HCT116 (cell line): ENCODE measurements at regions not wholly inside any gene's neighbourhood (a gene's known extent, or its start where the extent isn't known, plus 50 kb on each side); places are given as distances from the start of the nearest gene placed in this dataset.
A peak's percentile ranks its signal among the peaks of the same experiment; 100 is the strongest.

Experiments used
- ATAC-seq: fragments of 200-7000 bp; cut with Tn5 transposase; 2 replicates; pipeline ENCODE4 v1.9.1; 2020; ENCODE audit warnings: mild to moderate bottlenecking, moderate library complexity
- BruUV-seq: library from RNA; stranded (reverse); fragments of 400-500 nt; replicated peaks from 2 replicates; lab custom pipeline; 2021; lab: Mats Ljungman, UMichigan
- CTCF ChIA-PET: fragments of 300-600 bp; sonication (Branson Sonifier 250); formaldehyde crosslinking; loops from one replicate; lab custom pipeline; 2021; ENCODE audit warnings: antibody characterized with exemption; lab: Charles Lee
- POLR2A ChIA-PET: fragments of 300-600, 350-600 bp; sonication (Branson Sonifier 250); formaldehyde crosslinking; loops from one replicate; lab custom pipeline; 2021; ENCODE audit warnings: antibody characterized with exemption; lab: Charles Lee
- RAD21 ChIA-PET, 2 experiments: fragments of 300-600 bp; sonication (Branson Sonifier 250); formaldehyde crosslinking; loops; one replicate each; lab custom pipeline; 2023; ENCODE audit warnings: low total read pairs in 2 of 2; ENCODE audit not compliant: uncharacterized antibody in 2 of 2, unreplicated experiment in 2 of 2, low non-redundant PET in 1 of 2; lab: Charles Lee
- DNase-seq: peaks from one replicate; pipeline ENCODE4 v3.0.0-alpha.2; 2010; ENCODE audit warnings: low read depth, low spot score
- H2AFZ ChIP-seq: fragments of 200-600 bp; shearing (Covaris generic), sonication (generic); 2 replicates; pipeline ENCODE4 v1.6.1; 2017; ENCODE audit warnings: low read depth, mixed run types, mixed read lengths, antibody characterized with exemption, low read length; ENCODE audit not compliant: poor library complexity, severe bottlenecking
- H3K27ac ChIP-seq: 2 replicates; pipeline ENCODE4 v1.5.1; 2012; ENCODE audit warnings: low read depth, low read length
- H3K27me3 ChIP-seq: fragments of 200-600 bp; sonication (generic); 2 replicates; pipeline ENCODE4 v1.6.1; 2016; ENCODE audit warnings: mixed run types, low read length, mixed read lengths; ENCODE audit not compliant: insufficient read depth
- H3K36me3 ChIP-seq, 2 experiments: fragments of 200-500 bp in 1 of 2; fragments of 200-600 bp in 1 of 2; sonication (Bioruptor generic) in 1 of 2; sonication (generic) in 1 of 2; 2 replicates each; pipeline versions ENCODE4 v1.5.1 to v1.6.1; 2014 to 2016; ENCODE audit warnings: low read length in 2 of 2, inconsistent platforms in 1 of 2, mixed read lengths in 1 of 2, mixed run types in 1 of 2; ENCODE audit not compliant: insufficient read depth in 2 of 2, control insufficient read depth in 1 of 2
- H3K4me1 ChIP-seq, 2 experiments: fragments of 200-600 bp in 1 of 2; sonication (generic) in 1 of 2; 2 replicates each; pipeline versions ENCODE4 v1.5.1 to v1.6.1; 2012 to 2017; ENCODE audit warnings: low read length in 2 of 2, inconsistent platforms in 1 of 2, mild to moderate bottlenecking in 1 of 2, mixed read lengths in 1 of 2, mixed run types in 1 of 2, moderate library complexity in 1 of 2; ENCODE audit not compliant: insufficient read depth in 2 of 2, control insufficient read depth in 1 of 2
- H3K4me2 ChIP-seq: fragments of 200-600 bp; sonication (generic); 2 replicates; pipeline ENCODE4 v1.6.1; 2017; ENCODE audit warnings: mixed run types, low read length, mixed read lengths
- H3K4me3 ChIP-seq, 2 experiments: fragments of 200-600 bp in 1 of 2; sonication (generic) in 1 of 2; replicated peaks in 1 of 2; 2 replicates each; pipeline ENCODE4 v1.5.1; 2011 to 2016; ENCODE audit warnings: low read length in 2 of 2, control low read depth in 1 of 2, low read depth in 1 of 2, mild to moderate bottlenecking in 1 of 2, mixed read lengths in 1 of 2, mixed run types in 1 of 2
- H3K79me2 ChIP-seq: fragments of 200-600 bp; sonication (generic); 2 replicates; pipeline ENCODE4 v1.6.1; 2017; ENCODE audit warnings: mild to moderate bottlenecking, mixed run types, low read length, moderate library complexity, mixed read lengths; ENCODE audit not compliant: insufficient read depth
- H3K9ac ChIP-seq: fragments of 200-600 bp; sonication (generic); 2 replicates; pipeline ENCODE4 v1.6.1; 2016; ENCODE audit warnings: low read length, mixed read lengths
- H3K9me2 ChIP-seq: fragments of 200-600 bp; sonication (generic), shearing (Covaris generic); 2 replicates; pipeline ENCODE4 v1.6.1; 2017; ENCODE audit warnings: mixed run types, mild to moderate bottlenecking, moderate library complexity; ENCODE audit not compliant: insufficient read depth
- H3K9me3 ChIP-seq, 2 experiments: fragments of 200-500 bp in 1 of 2; fragments of 200-600 bp in 1 of 2; sonication (Bioruptor generic) in 1 of 2; sonication (generic) in 1 of 2; 2 replicates each; pipeline ENCODE4 v1.6.1; 2014 to 2017; ENCODE audit warnings: low read length in 2 of 2, mixed read lengths in 2 of 2, inconsistent platforms in 1 of 2, low read depth in 1 of 2, mild to moderate bottlenecking in 1 of 2, mixed run types in 1 of 2, moderate library complexity in 1 of 2; ENCODE audit not compliant: control insufficient read depth in 1 of 2, insufficient read depth in 1 of 2
- H4K20me1 ChIP-seq: fragments of 200-600 bp; sonication (generic), shearing (Covaris generic); 2 replicates; pipeline ENCODE4 v1.6.1; 2017; ENCODE audit warnings: mixed run types, mild to moderate bottlenecking, moderate library complexity; ENCODE audit not compliant: insufficient read depth
- CEBPB ChIP-seq: IDR thresholded peaks from 2 replicates; pipeline ENCODE4 v1.6.1; 2012; ENCODE audit warnings: low read depth
- CTCF ChIP-seq, 3 experiments: fragments of 200-600 bp in 1 of 3; sonication (generic) in 1 of 3; IDR thresholded peaks in 2 of 3; conservative IDR thresholded peaks in 1 of 3; 2 replicates each; pipeline ENCODE4 v1.5.1; 2012 to 2017; ENCODE audit warnings: low read depth in 2 of 3, low read length in 2 of 3, antibody characterized with exemption in 1 of 3, borderline replicate concordance in 1 of 3, control low read depth in 1 of 3, mild to moderate bottlenecking in 1 of 3, mixed read lengths in 1 of 3, mixed run types in 1 of 3, moderate library complexity in 1 of 3; ENCODE audit not compliant: insufficient read depth in 1 of 3
- EGR1 ChIP-seq: IDR thresholded peaks from 2 replicates; pipeline ENCODE4 v1.6.1; 2012; ENCODE audit warnings: low read depth
- EZH2phosphoT487 ChIP-seq: fragments of 200-600 bp; IDR thresholded peaks from 2 replicates; pipeline ENCODE4 v1.6.1; 2018; ENCODE audit warnings: antibody characterized with exemption, borderline replicate concordance
- FOSL1 ChIP-seq: IDR thresholded peaks from 2 replicates; pipeline ENCODE4 v1.6.1; 2012; ENCODE audit warnings: low read depth
- JUND ChIP-seq: IDR thresholded peaks from 2 replicates; pipeline ENCODE4 v1.6.1; 2012
- MAX ChIP-seq: IDR thresholded peaks from 2 replicates; pipeline ENCODE4 v1.6.1; 2012
- POLR2AphosphoS5 ChIP-seq: IDR thresholded peaks from 2 replicates; pipeline ENCODE4 v1.6.1; 2011; ENCODE audit warnings: mild to moderate bottlenecking, low read depth, low read length, moderate library complexity
- REST ChIP-seq: IDR thresholded peaks from 2 replicates; pipeline ENCODE4 v1.6.1; 2012; ENCODE audit warnings: low read depth
- SIN3A ChIP-seq: IDR thresholded peaks from 2 replicates; pipeline ENCODE4 v1.6.1; 2012; ENCODE audit warnings: low read depth
- SP1 ChIP-seq: IDR thresholded peaks from 2 replicates; pipeline ENCODE4 v1.6.1; 2012; ENCODE audit warnings: low read depth
- SRF ChIP-seq: IDR thresholded peaks from 2 replicates; pipeline ENCODE4 v1.6.1; 2012; ENCODE audit warnings: low read depth
- ZNF274 ChIP-seq: fragments of 200-500 bp; sonication (Bioruptor generic); IDR thresholded peaks from 2 replicates; pipeline ENCODE4 v1.6.1; 2014; ENCODE audit warnings: mild to moderate bottlenecking, low read depth, low read length, inconsistent platforms
- intact Hi-C: fragments of 100-400 bp; cut with micrococcal nuclease; formaldehyde crosslinking; loops from 2 replicates; pipeline ENCODE4 v1.10.0; 2022
- TF ChIP-seq, protein P1 (sequence below): IDR thresholded peaks from 2 replicates; pipeline ENCODE4 v1.6.1; 2012

DNA sequence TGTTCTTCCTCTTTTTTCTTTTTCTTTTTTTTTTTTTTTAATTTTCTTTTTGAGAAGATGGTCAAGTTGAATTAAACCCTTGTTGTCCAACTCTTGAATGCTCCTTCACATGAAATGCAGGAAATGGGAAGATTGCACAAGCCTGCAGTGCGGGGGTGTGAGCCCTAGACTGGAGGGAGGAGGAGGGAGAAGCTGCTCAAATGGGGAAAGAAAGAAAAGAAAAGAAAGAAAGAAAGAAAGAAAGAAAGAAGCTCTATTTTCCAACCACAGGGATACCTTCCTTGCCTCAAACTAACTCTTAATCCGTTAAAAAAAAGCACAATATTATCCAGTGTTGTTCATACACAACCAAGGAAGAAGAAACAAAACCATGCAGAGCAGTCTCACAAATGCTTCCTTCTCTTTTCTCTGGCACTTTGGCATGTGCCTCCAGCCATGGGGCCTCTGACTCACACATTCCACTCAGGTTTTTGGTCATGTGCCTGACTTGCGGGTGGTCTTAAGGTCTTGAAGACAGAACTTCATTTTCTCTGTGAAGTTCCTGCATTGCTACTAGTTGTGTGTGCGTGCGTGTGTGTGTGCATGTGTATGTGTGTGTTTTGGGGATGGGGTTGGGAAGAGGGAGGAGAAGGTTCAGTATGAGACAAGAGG is 276.1 kb downstream of the RPS6KC1 start:
- ChIA-PET RAD21 (no interaction called here), CTCF (no interaction called here), POLR2A (no interaction called here)
- ATAC-seq = peak; percentile 49; the same call in 1 of the 2 replicates
- no peak for DNase-seq
- Histone ChIP-seq H3K9me2 (no peaks in the 10 kb centered on the region), H3K4me3 (no peak overlapping the region), H3K79me2 (no peaks in the 10 kb centered on the region), H3K9ac (no peak overlapping the region), H3K27ac (no peak overlapping the region), H4K20me1 (no peaks in the 10 kb centered on the region), H2AFZ (no peak overlapping the region), H3K36me3 (no peaks in the 10 kb centered on the region), H3K27me3 (no peaks in the 10 kb centered on the region), H3K9me3 (no peaks in the 10 kb centered on the region), H3K4me1 (peaks cover 3 to 14% of the 10 kb centered on the region in 2 experiments; a peak in 3 of 4 replicates), H3K4me2 (peak overlapping the region; percentile 51)
- BruUV-seq = no TSS peak
- intact Hi-C loops = no loop called here
- TF ChIP-seq MAX (peak; percentile 48; the same call in 1 of the 2 replicates), EGR1 (peak; percentile 55), FOSL1 (peak; percentile 29; the same call in 1 of the 2 replicates), CEBPB (peak; percentile 50; the same call in 1 of the 2 replicates), JUND (no peak)

GRCh38 chr1:213329406-213330008 is 278.5 kb downstream of the RPS6KC1 start:
- POLR2A ChIA-PET = no interaction called here
- Histone ChIP-seq H3K9me3 (no peaks in the 10 kb centered on the region), H3K9ac (no peak overlapping the region), H3K4me3 (no peak overlapping the region), H3K79me2 (no peaks in the 10 kb centered on the region), H4K20me1 (no peaks in the 10 kb centered on the region), H3K4me1 (peaks cover 3 to 14% of the 10 kb centered on the region in 2 experiments; a peak in 3 of 4 replicates), H3K4me2 (no peak overlapping the region), H3K27ac (no peak overlapping the region), H3K27me3 (no peaks in the 10 kb centered on the region), H3K9me2 (no peaks in the 10 kb centered on the region), H2AFZ (no peak overlapping the region), H3K36me3 (no peaks in the 10 kb centered on the region)
- BruUV-seq = no TSS peak
- TF ChIP-seq, protein P1, sequence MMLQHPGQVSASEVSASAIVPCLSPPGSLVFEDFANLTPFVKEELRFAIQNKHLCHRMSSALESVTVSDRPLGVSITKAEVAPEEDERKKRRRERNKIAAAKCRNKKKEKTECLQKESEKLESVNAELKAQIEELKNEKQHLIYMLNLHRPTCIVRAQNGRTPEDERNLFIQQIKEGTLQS = no peak
- no peak for TF ChIP-seq MAX
- TF ChIP-seq SIN3A = no peak
- no peak for TF ChIP-seq POLR2AphosphoS5
- TF ChIP-seq SRF = no peak
- no peak for TF ChIP-seq EZH2phosphoT487
- no peak for TF ChIP-seq CTCF (IDR thresholded peaks at IDR 0.05 in 2 of 3, conservative IDR thresholded peaks at IDR 0.05 in 1 of 3; ENCODE audit: borderline replicate concordance in 1 of 3, insufficient read depth in 1 of 3, low read depth in 2 of 3, low read length in 2 of 3)
- TF ChIP-seq JUND = no peak
- no peak for TF ChIP-seq SP1
- no peak for TF ChIP-seq ZNF274
- no peak for TF ChIP-seq REST
- CTCF ChIA-PET = no interaction called here
- RAD21 ChIA-PET = no interaction called here
- DNase-seq = no peak
- ATAC-seq = no peak
- intact Hi-C loops = no loop called here
